Suppressor macrophage treated with lipopolysaccharide for 1 hour (primary cell): ENCODE measurements at regions not wholly inside any gene's neighbourhood (a gene's known extent, or its start where the extent isn't known, plus 50 kb on each side); places are given as distances from the start of the nearest gene placed in this dataset.
"Not testable (repeated sequence)": the region's sequence is repeated elsewhere in the genome, so short reads cannot be mapped to it uniquely, and the experiment has no call there.

Experiments used
- DNase-seq, 3 donors: peaks; one replicate each; pipeline ENCODE4 v3.0.0-alpha.2; 2020 to 2022

GRCh38 chr5:117359895-117360294 is 785.3 kb upstream of the SEMA6A start:
- DNase-seq = no peak

DNA sequence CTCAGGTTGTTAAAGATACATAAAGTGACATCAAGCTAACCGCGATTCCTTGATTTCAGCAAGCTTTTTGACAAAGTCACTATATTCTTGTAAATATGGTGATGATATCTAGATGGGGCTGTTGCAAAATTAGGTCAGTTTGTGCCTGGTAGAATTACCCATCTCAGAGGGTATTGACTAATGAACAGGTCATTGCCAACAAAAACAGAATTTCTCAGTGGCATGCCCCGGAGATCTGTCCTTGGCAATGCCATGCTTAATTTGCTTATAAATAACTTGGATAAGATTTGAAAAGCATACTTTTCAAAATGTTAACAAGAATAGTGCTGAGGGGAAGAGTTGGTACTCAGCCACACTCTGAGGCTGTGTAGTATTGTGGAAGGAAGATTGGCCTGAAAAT is 783.3 kb upstream of the SEMA6A start:
- no peak for DNase-seq

- no peak for DNase-seq
Measured at GRCh38 chr5:117347280-117347679, 772.7 kb upstream of the SEMA6A start.

DNA sequence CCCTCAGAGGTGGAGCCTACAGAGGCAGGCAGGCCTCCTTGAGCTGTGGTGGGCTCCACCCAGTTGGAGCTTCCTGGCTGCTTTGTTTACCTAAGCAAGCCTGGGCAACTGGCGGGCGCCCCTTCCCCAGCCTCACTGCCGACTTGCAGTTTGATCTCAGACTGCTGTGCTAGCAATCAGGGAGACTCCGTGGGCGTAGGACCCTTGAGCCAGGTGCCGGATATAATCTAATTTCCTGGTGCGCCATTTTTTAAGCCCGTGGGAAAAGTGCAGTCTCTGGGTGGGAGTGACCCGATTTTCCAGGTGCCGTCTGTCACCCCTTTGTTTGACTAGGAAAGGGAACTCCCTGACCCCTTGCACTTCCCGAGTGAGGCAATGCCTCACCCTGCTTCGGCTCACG is 769.1 kb upstream of the SEMA6A start:
- not testable (repeated sequence) for DNase-seq

GRCh38 chr5:117337064-117337749 is 762.6 kb upstream of the SEMA6A start:
- DNase-seq = no peak

GRCh38 chr5:117336208-117336607 is 761.6 kb upstream of the SEMA6A start:
- no peak for DNase-seq

GRCh38 chr5:117333011-117333410 is 758.4 kb upstream of the SEMA6A start:
- no peak for DNase-seq

GRCh38 chr5:117332341-117332740 is 757.7 kb upstream of the SEMA6A start:
- no peak for DNase-seq

DNA sequence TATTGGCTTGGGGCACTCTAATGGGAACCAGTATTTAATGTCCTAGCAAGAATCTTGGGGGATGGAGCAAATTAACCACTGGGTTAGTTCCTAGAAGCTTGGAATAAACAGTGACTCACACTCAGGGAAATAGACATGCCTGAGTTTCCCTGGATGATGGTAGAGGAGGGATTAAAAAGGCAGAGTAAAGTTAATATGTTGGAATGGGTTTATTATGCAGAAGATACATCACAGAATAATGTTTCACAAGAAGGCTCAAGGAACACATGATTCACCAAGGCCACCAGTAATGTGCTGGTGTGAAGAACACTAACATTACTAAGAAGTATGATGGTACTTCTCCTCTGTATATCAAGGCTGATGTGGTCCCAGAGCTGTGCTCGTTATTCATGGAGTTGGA is 752.9 kb upstream of the SEMA6A start:
- DNase-seq = no peak

GRCh38 chr5:117326997-117327396 is 752.4 kb upstream of the SEMA6A start:
- no peak for DNase-seq

- no peak for DNase-seq
Measured at GRCh38 chr5:117318528-117318927, 743.9 kb upstream of the SEMA6A start.

- DNase-seq = no peak
Measured at GRCh38 chr5:117315170-117315569, 740.5 kb upstream of the SEMA6A start.

GRCh38 chr5:117304512-117305107 is 730.0 kb upstream of the SEMA6A start:
- DNase-seq = not testable (repeated sequence)

DNA sequence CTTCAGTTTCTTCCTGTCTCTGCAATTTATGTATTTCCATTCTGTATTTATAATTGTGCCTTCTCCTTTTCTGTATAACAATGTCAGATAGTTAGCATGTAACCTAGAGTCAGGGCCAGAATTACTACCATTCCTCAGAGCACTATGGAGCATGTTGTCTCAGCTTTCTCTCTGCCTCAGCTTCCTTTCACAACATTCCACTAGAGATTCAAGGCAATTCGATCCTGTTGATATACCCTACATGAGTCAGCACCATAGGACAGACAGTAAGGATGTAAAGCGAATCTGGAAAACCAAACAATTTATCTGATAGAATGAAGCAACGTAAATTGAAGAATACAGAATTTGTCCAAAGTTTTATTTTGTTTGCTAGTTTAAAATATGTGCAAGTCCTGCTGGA is 728.3 kb upstream of the SEMA6A start:
- no peak for DNase-seq

DNA sequence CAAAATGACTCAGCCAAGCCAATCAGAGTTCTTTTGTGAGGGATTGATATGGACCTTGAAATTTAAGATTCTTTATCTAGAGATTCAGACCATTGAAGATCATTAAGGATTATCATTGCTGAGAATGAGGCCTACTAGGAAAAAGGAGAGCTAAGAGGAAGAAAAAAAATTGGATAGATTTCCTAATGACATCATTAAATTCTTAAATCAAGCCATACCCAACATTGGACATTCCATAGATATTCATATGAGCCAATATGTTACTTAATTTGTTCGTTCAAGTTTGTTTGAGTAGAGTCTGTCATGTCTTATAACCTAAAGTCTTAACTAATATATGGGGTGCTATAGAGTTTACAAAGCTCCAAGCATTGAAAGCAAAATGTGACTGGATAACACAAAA is 727.9 kb upstream of the SEMA6A start:
- no peak for DNase-seq

DNA sequence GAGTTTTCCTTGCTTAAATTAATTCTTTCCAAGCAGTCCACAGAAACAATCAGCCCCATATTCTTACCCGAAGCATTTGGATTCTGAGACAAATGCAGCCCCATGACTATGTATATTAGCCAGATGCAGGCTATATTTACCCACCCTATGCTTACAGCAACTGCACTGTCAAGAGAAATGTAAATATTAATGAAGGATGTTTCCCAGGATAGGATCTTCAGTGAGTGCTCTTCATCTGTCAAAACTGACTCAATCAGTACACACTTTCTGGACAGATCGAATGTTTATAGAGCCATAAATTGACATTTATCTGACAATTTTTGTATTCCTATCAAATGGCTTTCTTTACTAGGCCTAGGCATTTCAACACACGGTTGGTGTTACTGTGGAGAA is 725.3 kb upstream of the SEMA6A start:
- DNase-seq = no peak

GRCh38 chr5:117299224-117299935 is 724.8 kb upstream of the SEMA6A start:
- no peak for DNase-seq

- no peak for DNase-seq
Measured at GRCh38 chr5:117296872-117297271, 722.2 kb upstream of the SEMA6A start.

DNA sequence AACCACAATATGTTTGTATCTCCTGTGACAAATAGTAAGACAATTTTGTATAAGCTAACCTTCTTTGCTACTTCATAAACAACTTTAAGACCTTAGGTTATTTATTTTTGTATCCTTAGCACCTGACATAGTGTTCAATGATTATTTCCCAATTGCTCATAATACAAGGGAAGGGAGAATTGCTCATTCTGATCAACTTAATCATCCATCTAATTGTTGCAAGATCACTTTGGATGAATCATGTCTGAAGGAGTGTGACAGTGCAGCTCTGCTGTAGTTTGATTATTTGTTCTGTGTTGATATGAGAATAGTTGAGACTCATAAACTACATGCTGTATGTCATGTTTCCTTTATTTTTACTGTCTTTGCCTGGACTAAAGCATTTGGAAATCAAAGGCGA is 721.3 kb upstream of the SEMA6A start:
- no peak for DNase-seq

DNA sequence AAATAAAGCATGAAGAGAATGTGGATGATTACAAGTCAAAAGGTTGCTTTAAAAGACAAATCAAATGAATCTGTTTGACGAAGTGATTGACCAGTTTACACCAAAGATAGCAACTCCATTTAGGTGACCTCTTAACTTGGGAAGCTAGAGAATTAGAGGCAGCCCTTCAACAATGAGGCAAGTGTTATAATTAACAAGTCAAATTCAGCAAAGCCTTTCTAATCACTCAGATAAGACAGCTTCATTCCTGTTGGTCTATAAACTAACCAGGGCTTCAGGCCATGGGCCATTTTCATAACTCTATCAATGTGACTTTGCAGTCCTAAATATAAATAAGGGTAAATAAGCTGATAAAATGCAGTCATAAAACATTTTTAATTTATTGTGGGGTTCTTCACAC is 712.2 kb upstream of the SEMA6A start:
- DNase-seq = no peak

DNA sequence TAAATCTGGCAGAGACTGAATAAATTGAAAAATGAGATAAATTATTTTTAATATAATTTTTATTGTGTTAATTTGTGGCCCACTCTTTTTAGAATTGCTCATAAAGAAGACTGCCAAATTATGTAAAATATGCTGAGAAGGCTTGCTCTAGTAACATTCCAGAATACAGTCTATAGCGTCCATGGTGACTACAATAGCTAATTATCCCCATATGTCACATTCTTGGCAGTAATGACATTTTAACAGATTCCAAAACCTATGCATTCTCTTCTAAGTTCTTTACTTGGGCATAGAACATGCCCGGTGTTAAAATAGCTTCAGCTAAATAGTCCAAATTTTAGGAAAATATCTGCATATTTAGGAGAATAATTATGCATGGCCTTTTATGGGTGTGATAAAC is 697.0 kb upstream of the SEMA6A start:
- no peak for DNase-seq

DNA sequence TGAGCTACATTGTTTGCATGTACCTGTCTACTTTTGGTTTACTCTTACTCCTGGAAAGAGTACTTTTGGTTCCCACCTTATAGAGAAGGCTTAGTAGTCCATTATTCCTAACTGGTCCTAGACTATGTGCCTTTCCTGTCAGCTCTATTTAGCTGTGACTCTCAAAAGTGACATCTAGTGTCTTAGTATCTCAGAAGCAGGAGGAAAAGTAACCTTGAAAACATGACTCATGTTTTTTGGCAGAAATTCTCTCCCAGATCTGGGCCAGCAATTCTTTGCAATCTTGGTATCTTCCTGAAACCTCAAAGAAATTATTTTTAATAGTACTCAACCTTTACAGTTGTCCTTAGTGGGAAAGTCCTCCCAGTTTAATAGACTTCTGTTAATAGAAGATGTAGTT is 691.7 kb upstream of the SEMA6A start:
- no peak for DNase-seq

DNA sequence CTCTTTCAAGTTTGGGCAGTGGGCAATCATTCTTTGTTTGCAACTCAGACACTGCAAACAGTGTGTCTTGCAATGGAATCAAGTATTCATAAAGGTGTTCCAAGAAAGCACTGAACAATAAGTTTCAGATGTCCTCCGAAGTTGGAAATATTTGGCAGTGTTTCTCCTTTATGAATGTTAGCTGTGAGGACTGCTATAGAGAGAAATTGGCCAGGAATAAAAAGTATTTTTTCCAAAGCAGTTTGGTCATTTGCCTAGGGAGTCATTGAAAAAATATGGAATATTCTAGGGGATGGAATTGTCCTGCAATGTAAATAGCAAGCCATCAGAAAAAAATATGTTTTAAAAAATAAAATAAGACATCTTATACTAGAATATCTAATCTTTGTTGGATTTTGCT is 688.6 kb upstream of the SEMA6A start:
- no peak for DNase-seq

DNA sequence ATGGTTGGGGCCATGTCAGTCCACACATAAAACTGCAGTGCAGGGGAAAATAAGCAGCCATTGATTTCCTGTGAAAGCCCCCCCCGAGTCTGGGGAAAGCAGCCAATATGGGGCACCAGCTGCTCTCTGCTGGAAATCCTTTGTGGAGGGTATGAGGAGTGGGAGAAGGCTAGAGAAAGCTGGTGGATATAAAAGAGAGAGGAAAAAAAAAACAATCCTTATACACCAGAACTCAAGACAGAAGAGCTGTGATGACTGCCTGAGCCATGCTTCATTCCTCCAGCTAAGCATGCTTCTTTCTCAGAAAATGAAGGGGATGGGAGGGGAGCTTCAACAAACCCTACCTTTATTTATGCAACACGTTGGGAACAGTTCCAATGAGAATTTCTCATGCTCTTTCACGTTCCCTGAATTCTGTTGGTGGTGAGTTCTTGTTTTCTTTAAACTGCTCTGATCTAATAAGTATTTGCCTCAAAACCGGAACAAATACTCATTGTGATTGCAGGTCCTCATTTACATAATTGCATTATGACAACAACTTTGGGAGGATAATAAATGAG is 688.0 kb upstream of the SEMA6A start:
- no peak for DNase-seq
